HFF-Myc (cell line): ENCODE measurements at regions not wholly inside any gene's neighbourhood (a gene's known extent, or its start where the extent isn't known, plus 50 kb on each side); places are given as distances from the start of the nearest gene placed in this dataset.

Experiments
- DNase-seq: peaks from one replicate; pipeline ENCODE4 v3.0.0-alpha.2; 2011; ENCODE audit warnings: low read depth; ENCODE audit errors: extremely low read depth
- H3K4me3 ChIP-seq: replicated peaks from 2 replicates; pipeline ENCODE4 v1.5.1; 2011; ENCODE audit warnings: low read depth, mild to moderate bottlenecking, control low read depth, low read length
- CTCF ChIP-seq: IDR thresholded peaks from 2 replicates; pipeline ENCODE4 v1.5.1; 2012; ENCODE audit warnings: mild to moderate bottlenecking, low read depth, low read length, control low read depth; ENCODE audit errors: missing control alignments

- no peak for DNase-seq
- no peak for TF ChIP-seq CTCF
- H3K4me3 ChIP-seq, result no peak overlapping the region
Observed at GRCh38 chr1:5460974-5461373, 531.3 kb downstream of the NPHP4 start.

GRCh38 chr1:5459839-5460610 lies 532.2 kb downstream of the NPHP4 start:
- no peak for DNase-seq
- no peak overlapping the region for H3K4me3 ChIP-seq
- TF ChIP-seq CTCF, result no peak

- TF ChIP-seq CTCF, result no peak
Observed at GRCh38 chr1:5458248-5458647, 534.0 kb downstream of the NPHP4 start.

GRCh38 chr1:5456090-5456811 lies 536.0 kb downstream of the NPHP4 start:
- no peak for DNase-seq
- no peak overlapping the region for H3K4me3 ChIP-seq
- no peak for TF ChIP-seq CTCF

More at GRCh38 chr1:5458248-5458647, 534.0 kb downstream of the NPHP4 start:
- no peak for DNase-seq
- no peak overlapping the region for H3K4me3 ChIP-seq

- no peak overlapping the region for H3K4me3 ChIP-seq
- DNase-seq, result no peak
- TF ChIP-seq CTCF, result no peak
Observed at GRCh38 chr1:5455651-5456050, 536.6 kb downstream of the NPHP4 start.

GRCh38 chr1:5455056-5455455 lies 537.2 kb downstream of the NPHP4 start:
- no peak overlapping the region for H3K4me3 ChIP-seq
- no peak for DNase-seq
- TF ChIP-seq CTCF, result no peak
